ENCODE measurements at regions not wholly inside any gene's neighbourhood (a gene's known extent, or its start where the extent isn't known, plus 50 kb on each side); places are given as distances from the start of the nearest gene placed in this dataset.
"Not testable (repeated sequence)": the region's sequence is repeated elsewhere in the genome, so short reads cannot be mapped to it uniquely, and the experiment has no call there.

DNA sequence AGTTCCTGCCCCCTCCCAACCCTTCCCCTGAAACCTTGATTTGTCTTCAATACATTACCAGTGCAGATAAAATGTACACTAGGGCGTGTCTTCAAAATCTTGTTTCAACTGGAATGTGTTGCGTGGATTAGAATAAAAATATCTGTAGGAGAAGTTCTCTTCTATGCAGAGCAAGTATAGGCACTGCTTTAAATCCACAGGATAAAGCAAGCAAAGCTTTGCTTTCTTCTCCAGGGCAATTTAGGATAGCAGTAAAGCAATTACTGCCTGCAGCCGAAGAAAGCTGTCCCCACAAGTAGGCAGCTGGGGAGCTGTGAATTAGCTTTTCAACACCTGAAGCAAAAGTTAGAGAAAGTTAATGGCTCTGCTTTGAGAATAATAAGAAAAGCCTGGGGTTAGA is 329.7 kb upstream of the KCNMB2 start:
- DNase-seq (ENCODE audit: low read depth) = no peak

DNA sequence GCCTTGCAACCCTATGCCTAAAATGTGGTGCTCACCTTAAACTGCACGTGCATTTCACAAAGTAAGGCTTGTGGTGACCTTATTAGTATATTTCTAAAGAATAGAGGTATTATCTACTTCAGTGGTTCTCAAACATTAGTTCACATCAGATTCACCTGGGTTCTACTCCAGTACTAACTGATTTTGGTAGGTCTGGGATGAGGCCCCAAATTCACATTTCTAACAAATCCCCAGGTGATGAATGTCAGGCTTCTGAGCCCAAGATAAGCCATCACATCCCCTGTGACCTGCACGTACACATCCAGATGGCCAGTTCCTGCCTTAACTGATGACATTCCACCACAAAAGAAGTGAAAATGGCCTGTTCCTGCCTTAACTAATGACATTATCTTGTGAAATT is 329.1 kb upstream of the KCNMB2 start:
- DNase-seq (ENCODE audit: low read depth) = not testable (repeated sequence)

DNA sequence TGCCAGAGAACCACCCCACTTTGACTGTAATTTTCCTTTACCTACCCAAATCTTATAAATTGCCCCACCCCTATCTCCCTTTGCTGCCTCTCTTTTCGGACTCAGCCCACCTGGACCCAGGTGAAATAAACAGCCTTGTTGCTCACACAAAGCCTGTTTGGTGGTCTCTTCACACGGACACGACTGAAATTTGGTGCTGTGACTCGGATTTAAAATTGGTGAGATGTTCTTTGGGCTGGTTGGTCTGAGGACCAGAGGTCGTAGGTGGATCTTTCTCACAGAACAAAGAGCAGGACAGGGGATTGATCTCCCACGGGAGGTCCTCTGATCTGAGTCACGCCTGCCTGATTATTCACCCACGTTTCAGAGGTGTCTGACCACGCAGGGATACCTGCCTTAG is 328.6 kb upstream of the KCNMB2 start:
- DNase-seq (ENCODE audit: low read depth) = not testable (repeated sequence)

DNA sequence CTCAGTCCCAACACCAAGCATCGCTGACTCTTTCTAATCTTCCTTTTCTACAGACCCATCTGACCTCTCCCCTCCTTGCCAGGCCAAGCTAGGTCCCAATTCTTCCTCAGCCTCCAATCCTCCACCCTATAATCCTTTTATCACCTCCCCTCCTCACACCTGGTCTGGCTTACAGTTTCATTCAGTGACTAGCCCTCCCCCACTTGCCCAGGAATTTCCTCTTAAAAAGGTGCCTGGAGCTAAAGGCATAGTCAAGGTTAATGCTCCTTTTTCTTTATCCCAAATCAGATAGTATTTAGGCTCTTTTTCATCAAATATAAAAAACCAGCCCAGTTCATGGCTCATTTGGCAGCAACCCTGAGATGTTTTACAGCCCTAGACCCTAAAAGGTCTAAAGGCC is 327.1 kb upstream of the KCNMB2 start:
- not testable (repeated sequence) for DNase-seq (ENCODE audit: low read depth)

DNA sequence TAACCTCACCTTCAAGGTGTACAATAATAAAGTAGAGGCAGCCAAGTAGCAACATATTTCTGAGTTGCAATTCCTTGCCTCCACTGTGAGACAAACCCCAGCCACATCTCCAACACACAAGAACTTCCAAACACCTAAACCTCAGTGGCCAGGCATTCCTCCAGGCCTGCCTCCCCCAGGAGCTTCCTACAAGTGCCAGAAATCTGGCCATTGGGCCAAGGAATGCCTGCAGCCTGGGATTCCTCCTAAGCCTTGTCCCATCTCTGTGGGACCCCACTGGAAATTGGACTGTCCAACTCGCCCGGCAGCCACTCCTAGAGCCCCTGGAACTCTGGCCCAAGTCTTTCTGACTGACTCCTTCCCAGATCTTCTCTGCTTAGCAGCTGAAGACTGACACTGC is 326.6 kb upstream of the KCNMB2 start:
- not testable (repeated sequence) for DNase-seq (ENCODE audit: low read depth)

DNA sequence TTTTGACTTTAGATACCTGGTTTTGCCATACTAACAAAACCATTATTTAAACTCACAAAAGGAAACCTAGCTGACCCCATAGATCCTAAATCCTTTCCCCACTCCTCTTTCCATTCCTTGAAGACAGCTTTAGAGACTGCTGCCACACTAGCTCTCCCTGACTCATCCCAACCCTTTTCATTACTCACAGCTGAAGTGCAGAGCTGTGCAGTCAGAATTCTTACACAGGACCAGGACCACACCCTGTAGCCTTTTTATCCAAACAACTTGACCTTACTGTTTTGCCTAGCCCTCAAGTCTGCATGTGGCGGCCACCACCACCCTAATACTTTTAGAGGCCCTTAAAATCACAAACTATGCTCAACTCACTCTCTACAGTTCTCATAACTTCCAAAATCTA is 325.1 kb upstream of the KCNMB2 start:
- DNase-seq (ENCODE audit: low read depth) = not testable (repeated sequence)

DNA sequence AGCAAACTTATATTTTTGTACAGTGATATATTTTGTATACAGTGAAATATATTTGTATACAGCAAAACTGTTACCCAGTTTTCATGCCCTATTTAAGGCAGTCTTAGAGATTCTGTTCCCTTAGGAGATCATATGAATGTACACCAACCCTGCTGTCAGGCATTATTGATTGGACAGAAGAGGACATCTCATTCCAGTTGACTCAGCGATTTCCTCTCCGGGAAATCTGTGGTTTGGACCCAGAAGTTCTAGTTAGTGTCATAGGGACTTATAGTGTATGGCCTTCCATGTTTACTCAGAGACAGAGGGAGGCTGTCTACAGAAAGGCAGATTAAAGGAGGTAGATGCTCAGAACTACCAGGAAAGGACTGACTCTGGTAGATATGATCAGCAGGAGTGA is 318.8 kb upstream of the KCNMB2 start:
- DNase-seq (ENCODE audit: low read depth) = no peak

DNA sequence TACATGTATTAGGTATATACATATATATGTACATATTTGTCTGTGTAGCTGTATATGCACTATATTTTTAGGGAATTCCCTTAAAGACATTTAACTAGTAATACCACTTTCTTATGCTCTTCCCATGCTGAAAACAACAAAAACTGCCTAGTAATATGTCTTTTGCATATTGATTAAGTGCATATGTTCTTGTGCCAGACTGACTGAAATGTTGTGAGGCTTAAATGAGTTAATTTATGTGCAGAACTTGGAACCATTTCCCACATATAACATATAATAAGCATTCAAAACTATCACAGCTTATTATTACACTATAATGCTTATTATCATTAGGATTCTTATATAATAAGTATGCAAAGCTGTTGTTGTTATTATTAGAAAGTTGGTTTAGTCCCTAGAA is 318.0 kb upstream of the KCNMB2 start:
- DNase-seq (ENCODE audit: low read depth) = no peak

DNA sequence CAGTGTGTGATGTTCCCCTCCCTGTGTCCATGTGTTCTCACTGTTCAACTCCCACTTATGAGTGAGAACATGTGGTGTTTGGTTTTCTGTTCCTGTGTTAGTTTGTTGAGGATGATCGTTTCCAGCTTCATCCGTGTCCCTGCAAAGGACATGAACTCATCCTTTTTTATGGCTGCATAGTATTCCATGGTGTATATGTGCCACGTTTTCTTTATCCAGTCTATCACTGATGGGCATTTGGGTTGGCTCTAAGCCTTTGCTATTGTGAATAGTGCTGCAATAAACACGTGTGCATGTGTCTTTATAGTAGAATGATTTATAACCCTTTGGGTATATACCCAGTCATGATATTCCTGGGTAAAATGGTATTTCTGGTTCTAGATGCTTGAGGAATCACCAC is 316.6 kb upstream of the KCNMB2 start:
- not testable (repeated sequence) for DNase-seq (ENCODE audit: low read depth)

DNA sequence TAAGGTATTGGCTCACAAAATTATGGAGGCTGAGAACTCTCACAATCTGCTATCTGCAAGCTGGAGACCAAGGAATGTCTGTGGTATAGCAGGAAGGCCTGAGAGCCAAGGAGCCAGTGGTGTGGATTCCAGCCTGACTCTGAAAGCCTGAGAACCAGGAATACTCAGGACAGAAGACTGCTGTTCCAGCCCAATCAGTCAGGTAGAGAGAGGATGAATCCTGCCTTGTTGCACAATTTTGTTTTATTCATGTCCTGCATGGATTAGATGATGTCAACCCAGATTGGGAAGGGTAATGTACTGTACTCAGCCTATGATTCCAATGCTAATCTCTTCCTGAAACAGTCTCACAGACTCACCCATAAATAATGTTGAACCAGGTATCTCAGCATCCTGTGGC is 312.4 kb upstream of the KCNMB2 start:
- DNase-seq (ENCODE audit: low read depth) = no peak

DNA sequence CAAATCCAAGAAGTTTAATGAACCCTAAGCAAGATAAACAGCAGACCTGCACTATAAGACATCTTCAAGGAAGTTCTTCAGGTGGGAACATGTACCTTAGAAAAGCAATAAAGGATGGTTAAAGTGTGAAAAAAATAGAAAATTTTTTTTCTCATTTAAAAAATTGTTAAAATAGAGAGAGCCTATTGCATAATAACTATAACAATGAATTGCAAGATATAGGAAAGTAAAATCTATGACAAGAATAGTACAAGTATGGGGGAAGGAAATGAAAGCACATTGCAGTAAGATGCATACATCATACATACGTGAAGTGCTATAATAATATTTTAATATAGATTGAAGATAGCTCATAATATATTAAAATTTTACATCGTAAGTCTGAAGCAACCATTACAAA is 310.1 kb upstream of the KCNMB2 start:
- no peak for DNase-seq (ENCODE audit: low read depth)

DNA sequence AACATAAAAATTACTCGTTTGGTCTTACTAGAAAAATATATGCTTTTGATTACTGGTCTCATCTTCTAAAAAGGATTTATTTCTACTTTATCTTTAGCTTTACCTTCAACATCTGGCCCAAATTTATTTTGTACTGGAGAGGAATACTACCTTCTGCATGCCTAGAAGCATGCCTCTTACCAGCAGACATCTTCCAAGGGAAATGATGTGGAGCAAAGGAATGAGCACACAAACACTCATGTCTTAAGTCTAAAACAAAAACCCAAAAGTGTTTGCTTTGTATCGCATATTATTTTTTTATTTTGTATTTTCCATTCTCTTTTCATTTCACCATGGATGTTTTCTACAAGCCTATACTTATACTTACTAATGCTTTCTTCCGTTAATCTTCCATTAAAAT is 304.6 kb upstream of the KCNMB2 start:
- no peak for DNase-seq (ENCODE audit: low read depth)

DNA sequence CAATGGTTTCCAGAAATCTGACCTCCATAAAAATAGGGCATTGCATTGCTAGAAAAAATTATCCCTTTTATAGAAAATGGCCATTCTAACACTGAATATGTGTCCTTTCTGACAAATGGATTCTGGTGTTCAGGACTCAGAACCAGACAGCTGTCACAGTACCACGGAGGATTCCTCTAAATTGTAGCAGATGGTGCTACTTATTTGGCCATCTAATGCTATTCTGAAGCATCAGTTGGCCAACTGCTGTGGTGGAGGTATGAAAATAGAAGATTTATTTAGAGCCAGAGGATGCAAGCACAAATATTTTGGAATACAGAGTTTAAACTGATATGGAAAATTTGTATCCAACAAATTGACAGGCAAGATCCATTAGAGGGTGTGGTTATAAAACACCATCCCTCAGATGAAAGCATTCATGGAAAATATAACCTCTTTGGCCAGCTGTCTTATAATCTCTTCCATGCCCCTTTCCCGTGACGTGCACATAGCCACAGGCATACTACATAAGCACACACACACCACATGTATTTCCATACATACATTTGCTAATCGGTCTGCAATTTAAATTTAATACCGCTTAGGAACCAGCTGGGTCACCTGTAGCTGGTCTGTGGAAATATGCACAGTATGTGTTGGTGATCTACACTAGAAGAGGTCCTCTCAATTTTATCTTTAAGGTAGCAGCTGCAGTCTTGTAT is 302.7 kb upstream of the KCNMB2 start:
- DNase-seq (ENCODE audit: low read depth) = no peak

DNA sequence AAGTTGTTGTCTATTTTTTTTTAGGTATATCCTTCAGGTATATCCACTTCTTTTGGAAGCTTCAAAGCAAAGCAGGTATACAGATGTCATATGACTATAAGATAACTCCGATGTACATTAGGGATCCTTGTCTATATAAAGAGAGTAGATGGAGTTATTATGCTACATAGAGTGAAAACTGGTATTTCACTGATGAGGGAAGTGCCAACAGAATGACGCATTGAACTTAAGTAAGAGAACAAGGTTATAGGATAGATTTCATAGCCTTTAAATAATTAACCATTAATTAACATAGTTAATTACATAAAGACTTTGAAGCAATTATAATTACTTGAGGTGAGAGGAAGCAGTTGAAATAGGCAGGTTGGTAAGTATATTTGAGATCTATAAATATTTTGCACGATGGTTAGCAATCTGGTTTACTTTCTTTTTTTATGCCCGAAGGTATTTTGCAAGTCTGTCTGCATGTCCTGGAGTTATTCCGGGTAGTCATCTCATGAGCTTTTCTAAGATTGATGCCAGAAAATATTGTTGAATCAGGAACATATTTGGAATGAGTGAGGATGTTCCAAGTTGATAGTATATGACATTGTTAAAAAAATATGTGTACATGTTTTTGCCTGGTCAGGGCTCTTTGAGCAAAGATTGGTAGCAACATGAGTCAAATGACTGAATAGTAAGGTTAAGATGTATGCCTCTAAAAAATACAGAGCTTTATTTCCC is 299.5 kb upstream of the KCNMB2 start:
- no peak for DNase-seq (ENCODE audit: low read depth)

DNA sequence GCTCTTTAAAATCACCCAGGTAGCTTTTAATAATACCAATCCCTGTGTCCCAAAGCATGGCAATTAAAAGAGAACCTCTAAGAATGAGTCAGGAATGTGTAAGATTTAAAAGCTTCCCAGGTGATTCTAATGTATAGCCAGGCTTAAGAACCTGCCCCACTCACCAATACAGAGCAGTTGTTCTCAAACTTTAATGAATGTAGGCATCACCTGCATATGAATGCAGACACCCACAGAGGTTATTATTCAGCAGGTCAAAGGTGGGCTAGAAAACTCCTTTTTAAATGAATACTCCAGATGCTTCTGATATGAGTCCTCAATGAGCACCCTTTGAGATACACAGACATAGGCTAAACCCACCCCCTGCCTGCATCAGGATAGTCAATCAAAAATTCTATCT is 298.1 kb upstream of the KCNMB2 start:
- DNase-seq (ENCODE audit: low read depth) = no peak

DNA sequence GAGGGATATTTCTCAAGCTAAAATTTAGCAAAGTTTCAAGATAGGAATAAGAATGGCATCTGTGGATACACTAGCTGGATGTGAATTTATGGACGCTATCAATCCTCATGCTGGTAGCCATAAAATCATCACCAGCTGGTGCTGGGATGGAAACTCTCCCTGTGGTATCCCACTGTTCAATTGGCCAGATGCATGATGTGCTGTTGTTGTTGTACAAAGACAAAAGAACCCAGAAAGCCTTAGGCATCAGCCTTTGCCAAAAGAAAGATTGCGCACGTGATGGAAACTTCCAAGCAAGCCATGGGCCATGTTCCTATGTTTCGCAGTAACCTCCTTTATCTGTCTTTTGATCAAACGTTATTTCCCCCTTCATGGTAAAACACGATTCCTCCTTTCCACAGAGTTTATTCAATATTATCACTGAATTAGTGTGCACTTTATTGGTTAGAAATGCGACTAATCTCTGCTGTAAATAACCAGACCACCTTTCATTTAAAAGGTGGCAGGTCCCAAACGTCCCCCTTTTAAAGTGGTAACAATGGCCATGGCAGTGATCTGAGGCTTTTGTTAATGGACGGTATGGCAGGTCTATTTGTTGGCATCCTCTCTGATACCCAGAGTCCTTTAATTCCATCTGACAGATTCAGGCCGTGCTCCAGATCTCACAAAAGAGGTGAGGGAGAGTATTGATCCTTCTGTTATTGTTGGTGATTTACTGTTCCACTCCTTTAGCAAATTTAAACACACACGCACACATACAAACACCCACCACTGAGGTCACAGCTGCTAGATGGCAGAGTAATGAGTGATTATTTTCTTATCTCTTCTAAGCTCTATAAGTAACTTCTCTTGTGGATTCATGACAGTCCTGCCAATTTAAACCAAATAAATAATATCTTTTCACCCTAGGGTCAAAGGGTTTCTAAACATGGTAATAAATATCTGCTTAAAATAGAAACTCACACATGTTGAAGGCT is 291.2 kb upstream of the KCNMB2 start:
- DNase-seq (ENCODE audit: low read depth) = no peak

DNA sequence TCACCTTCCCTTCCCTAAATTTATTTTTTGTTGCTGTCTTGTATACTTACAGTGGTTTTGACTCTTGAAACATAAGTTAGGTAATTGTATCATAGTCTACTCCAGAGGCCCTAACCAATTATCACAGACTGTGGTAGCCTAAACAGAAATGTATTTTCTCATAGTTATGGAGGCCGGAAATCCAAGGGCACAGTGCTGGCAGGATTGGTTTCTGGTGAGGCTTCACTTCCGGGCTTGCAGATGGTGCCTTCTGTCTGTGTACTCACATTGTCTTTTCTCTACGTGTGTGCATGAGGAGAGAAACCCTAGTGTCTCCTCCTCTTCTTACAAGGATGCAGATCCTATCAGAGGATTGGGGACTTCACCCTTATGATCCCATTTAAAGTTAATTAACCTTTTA is 290.2 kb upstream of the KCNMB2 start:
- DNase-seq (ENCODE audit: low read depth) = no peak

DNA sequence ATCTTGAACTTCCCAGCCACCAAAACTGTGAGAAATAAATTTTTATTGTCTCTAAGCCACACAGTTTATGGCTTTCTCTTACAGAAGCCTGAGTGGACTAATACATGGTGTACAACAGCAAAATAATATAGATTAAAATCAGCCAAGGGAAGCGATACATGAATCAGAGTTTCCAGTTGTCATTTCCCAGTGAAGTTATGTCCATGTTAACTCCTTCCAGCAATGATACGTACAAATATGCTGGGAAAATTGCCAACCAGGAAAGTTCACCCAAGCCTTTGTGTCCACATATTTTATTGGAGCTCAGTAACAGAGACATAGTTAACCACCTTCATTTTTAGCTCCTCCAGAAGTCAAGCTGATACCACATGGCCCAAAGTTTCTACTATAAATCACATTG is 280.9 kb upstream of the KCNMB2 start:
- DNase-seq (ENCODE audit: low read depth) = no peak

DNA sequence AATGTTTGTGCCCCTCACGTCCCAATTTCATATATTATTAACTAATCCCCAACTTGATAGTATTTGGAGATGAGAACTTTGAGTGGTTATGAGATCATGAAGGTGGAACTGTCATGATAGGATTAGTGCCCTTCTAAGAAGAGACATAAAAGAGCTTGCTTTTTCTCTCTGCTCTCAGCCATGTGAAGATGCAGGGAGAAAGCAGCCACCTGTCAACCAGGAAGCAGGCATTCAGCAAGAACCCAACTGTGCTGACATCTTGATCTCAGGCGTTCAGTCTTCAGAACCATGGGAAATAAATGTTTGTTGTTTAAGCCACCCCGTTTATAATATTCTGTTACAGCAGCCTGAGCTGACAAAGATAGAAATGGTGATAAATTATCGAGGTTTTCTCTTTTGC is 278.7 kb upstream of the KCNMB2 start:
- no peak for DNase-seq (ENCODE audit: low read depth)

DNA sequence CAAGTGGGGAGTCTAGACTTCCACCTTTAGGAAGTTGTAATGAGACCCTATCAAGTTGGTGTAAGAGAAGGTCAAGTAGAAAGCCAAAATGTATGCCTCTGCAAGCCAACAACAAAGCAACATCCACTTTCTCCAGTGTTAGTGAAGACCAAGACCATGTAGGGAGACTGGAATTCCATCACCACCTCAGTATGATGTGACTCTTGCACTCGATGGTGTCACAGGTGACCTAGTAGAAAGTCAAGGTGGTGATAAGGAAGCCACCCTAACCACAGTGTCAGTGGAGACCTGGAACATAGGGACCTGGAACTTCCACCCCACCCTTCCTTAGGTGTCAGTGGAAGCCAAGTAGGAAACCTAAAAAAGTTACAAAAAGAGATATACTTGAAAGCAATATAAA is 278.1 kb upstream of the KCNMB2 start:
- DNase-seq (ENCODE audit: low read depth) = no peak

DNA sequence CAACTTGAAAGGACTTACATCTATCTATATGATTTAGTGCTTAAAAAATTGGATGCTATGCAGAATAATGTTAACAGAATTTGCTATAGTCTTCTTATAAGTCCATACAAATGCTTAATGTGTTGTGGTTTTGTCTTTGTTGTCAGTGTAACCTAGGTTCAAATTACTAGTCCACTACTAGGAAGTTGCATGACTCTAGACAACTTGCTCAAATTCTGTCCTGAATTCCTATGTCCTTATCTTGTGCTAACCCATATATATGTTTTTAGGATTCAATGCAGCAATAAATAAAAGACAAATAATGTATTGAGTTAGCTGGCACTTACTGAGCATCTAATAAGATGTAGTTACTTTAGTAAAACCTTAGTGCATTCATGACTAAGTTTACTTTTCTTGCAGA is 276.5 kb upstream of the KCNMB2 start:
- no peak for DNase-seq (ENCODE audit: low read depth)

DNA sequence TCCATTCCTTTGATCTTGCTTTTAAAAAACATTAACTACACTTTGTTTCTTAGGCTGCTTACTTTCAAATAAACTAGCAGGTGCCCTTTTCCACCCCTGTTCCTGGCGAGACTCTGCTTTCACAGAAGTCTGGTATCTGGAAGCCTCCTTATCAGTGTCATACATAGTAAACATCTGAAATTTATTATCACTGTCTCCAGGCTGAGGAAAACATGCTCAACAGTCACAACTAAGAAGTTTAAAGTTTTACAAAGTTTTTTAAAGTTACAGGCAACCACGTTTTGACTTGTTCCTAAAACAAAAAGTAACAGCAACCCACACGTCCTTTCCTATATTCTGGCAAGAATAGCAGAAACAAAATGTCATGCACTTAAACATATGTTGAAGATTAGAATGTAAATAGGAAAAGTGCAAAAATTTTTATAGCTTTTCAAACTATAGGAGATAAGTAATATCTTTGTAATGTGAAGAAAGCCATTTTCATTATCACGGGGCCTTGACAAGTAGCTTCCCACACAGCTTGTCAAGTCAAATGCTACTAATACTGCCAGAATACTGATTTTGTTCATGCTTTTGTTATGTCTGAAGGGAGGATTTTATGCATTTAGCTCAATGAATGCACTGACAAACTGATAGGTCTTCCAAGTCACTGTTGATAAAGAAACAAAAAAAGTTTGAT is 275.2 kb upstream of the KCNMB2 start:
- DNase-seq (ENCODE audit: low read depth) = no peak
